Lower leg skin (tissue), 4 donors: ENCODE measurements at regions not wholly inside any gene's neighbourhood (a gene's known extent, or its start where the extent isn't known, plus 50 kb on each side); places are given as distances from the start of the nearest gene placed in this dataset.

Experiments used
- DNase-seq, 2 donors: peaks; one replicate each; pipeline ENCODE4 v3.0.0-alpha.2; 2019; ENCODE audit warnings: low spot score in 2 of 2
- H3K4me3 ChIP-seq: fragments of 200-600 bp; sonication (generic); 2 replicates; pipeline ENCODE4 v1.5.1; 2017; ENCODE audit warnings: mild to moderate bottlenecking, low read depth; ENCODE audit not compliant: poor library complexity, severe bottlenecking
- POLR2A ChIP-seq, 2 donors: fragments of 450-650 bp; IDR thresholded peaks; one replicate each; pipeline ENCODE4 v1.6.1; 2016 to 2017; ENCODE audit warnings: antibody characterized with exemption in 2 of 2, mild to moderate bottlenecking in 1 of 2, moderate library complexity in 1 of 2
- WGBS, 2 donors: methylation state at CpG; one replicate each; pipeline ENCODE4 v1.1.5; 2018; 5-methylcytosine and 5-hydroxymethylcytosine counted together
- intact Hi-C: fragments of 100-400 bp; cut with DNase I; formaldehyde crosslinking; loops from one replicate; pipeline ENCODE4 v1.15.0; 2023; ENCODE audit warnings: low total_unique reads
- TF ChIP-seq, protein P1 (sequence below), 3 donors: fragments of 450-650 bp; IDR thresholded peaks; one replicate each; pipeline ENCODE4 v1.5.1; 2016; ENCODE audit warnings: antibody characterized with exemption in 3 of 3, mild to moderate bottlenecking in 3 of 3, moderate library complexity in 2 of 3

DNA sequence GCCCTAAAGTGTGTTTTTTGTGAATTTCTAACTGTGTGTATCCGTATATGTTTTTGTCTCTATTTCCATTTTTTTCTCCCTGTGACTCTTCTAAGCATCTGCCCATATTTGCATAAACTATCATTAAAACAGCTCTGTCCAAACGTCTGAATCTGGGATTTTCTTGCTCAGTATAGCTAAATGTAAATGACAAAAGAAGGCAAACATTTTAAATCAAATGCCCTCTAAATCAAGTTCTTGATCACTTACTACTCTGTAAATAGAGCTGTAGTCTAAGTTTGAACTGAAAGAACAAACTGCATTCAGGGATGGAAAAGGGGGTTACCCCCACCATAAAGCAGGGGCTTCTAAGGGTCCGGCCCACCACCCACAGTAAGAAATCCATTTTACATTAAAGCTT is 432.0 kb upstream of the FAM241A start:
- 69 to 74% methylated on average over 3 of the region's 3 CpGs for WGBS, 2 donors
- TF ChIP-seq, protein P1, sequence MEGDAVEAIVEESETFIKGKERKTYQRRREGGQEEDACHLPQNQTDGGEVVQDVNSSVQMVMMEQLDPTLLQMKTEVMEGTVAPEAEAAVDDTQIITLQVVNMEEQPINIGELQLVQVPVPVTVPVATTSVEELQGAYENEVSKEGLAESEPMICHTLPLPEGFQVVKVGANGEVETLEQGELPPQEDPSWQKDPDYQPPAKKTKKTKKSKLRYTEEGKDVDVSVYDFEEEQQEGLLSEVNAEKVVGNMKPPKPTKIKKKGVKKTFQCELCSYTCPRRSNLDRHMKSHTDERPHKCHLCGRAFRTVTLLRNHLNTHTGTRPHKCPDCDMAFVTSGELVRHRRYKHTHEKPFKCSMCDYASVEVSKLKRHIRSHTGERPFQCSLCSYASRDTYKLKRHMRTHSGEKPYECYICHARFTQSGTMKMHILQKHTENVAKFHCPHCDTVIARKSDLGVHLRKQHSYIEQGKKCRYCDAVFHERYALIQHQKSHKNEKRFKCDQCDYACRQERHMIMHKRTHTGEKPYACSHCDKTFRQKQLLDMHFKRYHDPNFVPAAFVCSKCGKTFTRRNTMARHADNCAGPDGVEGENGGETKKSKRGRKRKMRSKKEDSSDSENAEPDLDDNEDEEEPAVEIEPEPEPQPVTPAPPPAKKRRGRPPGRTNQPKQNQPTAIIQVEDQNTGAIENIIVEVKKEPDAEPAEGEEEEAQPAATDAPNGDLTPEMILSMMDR (IDR thresholded peaks at IDR 0.05), result no peak
- TF ChIP-seq POLR2A (IDR thresholded peaks at IDR 0.05), result no peak
- intact Hi-C loops, result no loop called here
- DNase-seq, result no peak
- H3K4me3 ChIP-seq, result no peak overlapping the region

GRCh38 chr4:111717921-111718320 is 427.3 kb upstream of the FAM241A start:
- WGBS, 2 donors, result 14 to 30% methylated on average over 1 of the region's 1 CpG
- intact Hi-C loops, result no loop called here
- no peak for DNase-seq
- TF ChIP-seq, protein P1 (IDR thresholded peaks at IDR 0.05), result no peak
- no peak for TF ChIP-seq POLR2A (IDR thresholded peaks at IDR 0.05)
- H3K4me3 ChIP-seq, result no peak overlapping the region

DNA sequence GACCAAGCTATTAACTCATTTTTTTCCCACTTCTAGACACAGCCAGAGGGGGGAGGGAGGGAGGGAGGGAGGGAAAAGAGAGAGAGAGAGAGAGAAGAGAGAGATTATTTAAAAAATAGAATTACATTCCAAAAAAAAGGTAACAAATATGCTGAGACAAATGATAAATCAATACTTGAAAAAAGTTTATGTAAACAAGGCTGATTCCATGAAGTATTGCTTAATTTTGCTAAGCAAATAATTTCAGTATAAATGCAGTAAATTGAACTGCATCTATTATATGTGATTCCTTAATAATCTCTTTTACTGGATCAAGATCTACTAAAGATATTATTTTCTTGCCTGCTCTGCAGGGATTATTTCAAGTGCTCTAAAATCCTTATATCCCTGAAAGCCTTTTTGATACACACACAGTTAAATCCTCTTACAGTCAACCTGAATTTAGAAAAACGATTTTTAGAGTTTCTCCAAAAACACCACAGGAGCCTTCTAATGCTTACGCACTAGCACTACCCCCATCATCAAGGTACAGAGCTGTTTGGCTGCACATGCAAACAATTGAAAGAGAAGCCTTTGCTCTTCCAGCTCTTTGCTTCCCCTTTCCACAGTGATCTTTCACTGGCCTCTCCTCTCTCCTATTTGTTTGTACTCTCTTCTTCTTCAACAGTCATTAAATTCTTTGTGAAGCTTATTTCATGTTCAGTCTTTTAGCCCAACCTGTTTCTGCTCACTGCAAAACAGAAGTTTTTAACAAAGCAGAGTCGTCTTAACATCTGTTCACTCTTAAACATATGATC is 426.3 kb upstream of the FAM241A start:
- no peak overlapping the region for H3K4me3 ChIP-seq
- no peak for DNase-seq
- TF ChIP-seq, protein P1 (IDR thresholded peaks at IDR 0.05), result no peak
- no peak for TF ChIP-seq POLR2A (IDR thresholded peaks at IDR 0.05)
- intact Hi-C loops, result no loop called here
- WGBS, 2 donors, result 50 to 55% methylated on average over 3 of the region's 3 CpGs

- intact Hi-C loops, result no loop called here
- no peak for TF ChIP-seq POLR2A (IDR thresholded peaks at IDR 0.05)
- TF ChIP-seq, protein P1 (IDR thresholded peaks at IDR 0.05), result no peak
- DNase-seq, result no peak
- H3K4me3 ChIP-seq, result no peak overlapping the region
- 87 to 88% methylated on average over 4 of the region's 4 CpGs for WGBS, 2 donors
Observed at GRCh38 chr4:111720866-111721265, 424.4 kb upstream of the FAM241A start.

DNA sequence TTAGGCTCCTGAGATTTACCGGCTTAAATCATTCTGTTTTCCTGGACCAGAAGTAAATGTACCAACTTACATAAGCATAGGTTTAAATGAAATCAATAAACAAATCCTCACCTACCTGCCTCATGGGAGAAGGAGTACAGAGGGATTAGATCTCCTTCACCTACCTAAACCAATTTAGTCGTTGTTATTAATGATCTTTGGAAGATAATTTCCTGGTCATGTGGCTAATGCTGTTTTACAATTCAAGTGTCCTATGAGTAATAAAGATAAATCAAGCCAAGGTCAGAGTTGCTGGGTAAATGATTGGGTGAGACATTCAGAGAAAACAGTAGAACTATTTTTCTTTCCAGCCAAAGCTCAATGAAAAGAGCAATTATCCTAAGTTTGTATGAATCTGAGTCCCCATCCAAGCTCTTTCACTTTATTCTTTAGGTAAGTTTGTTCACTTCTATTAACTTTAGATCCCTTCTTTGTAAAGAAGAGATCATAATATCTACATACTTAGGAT is 423.0 kb upstream of the FAM241A start:
- no peak for TF ChIP-seq POLR2A (IDR thresholded peaks at IDR 0.05)
- TF ChIP-seq, protein P1 (IDR thresholded peaks at IDR 0.05), result no peak
- no peak overlapping the region for H3K4me3 ChIP-seq
- 72 to 78% methylated on average over 2 of the region's 2 CpGs for WGBS, 2 donors
- no peak for DNase-seq
- intact Hi-C loops, result no loop called here
